ENCODE measurements at regions not wholly inside any gene's neighbourhood (a gene's known extent, or its start where the extent isn't known, plus 50 kb on each side); places are given as distances from the start of the nearest gene placed in this dataset.

- H3K9me3 Mint-ChIP-seq (ENCODE audit: unreplicated experiment), result no peaks in the 10 kb centered on the region
- no peak for TF ChIP-seq CTCF (IDR thresholded peaks at IDR 0.05; ENCODE audit: partially characterized antibody, unreplicated experiment)
- no peaks in the 10 kb centered on the region for H3K27me3 Mint-ChIP-seq (ENCODE audit: unreplicated experiment)
- no peak overlapping the region for H3K27ac Mint-ChIP-seq (ENCODE audit: unreplicated experiment)
- no peaks in the 10 kb centered on the region for H3K36me3 Mint-ChIP-seq (ENCODE audit: unreplicated experiment)
- H3K4me3 Mint-ChIP-seq (ENCODE audit: unreplicated experiment), result no peak overlapping the region
- no peaks in the 10 kb centered on the region for H3K4me1 Mint-ChIP-seq (ENCODE audit: low read depth, unreplicated experiment)
- no peak for DNase-seq
Observed at GRCh38 chr21:28833182-28833581, 159.5 kb downstream of the LTN1 start.

- no peaks in the 10 kb centered on the region for H3K27me3 Mint-ChIP-seq (ENCODE audit: unreplicated experiment)
- H3K4me3 Mint-ChIP-seq (ENCODE audit: unreplicated experiment), result no peak overlapping the region
- no peak for DNase-seq
- no peaks in the 10 kb centered on the region for H3K4me1 Mint-ChIP-seq (ENCODE audit: low read depth, unreplicated experiment)
- no peak for TF ChIP-seq CTCF (IDR thresholded peaks at IDR 0.05; ENCODE audit: partially characterized antibody, unreplicated experiment)
- H3K27ac Mint-ChIP-seq (ENCODE audit: unreplicated experiment), result no peak overlapping the region
- H3K36me3 Mint-ChIP-seq (ENCODE audit: unreplicated experiment), result no peaks in the 10 kb centered on the region
- no peaks in the 10 kb centered on the region for H3K9me3 Mint-ChIP-seq (ENCODE audit: unreplicated experiment)
Observed at GRCh38 chr21:28832715-28833061, 160.0 kb downstream of the LTN1 start.

GRCh38 chr21:28832013-28832714 is 160.5 kb downstream of the LTN1 start:
- Mint-ChIP-seq H3K4me3 (ENCODE audit: unreplicated experiment) (no peak overlapping the region), H3K27me3 (ENCODE audit: unreplicated experiment) (no peaks in the 10 kb centered on the region), H3K27ac (ENCODE audit: unreplicated experiment) (no peak overlapping the region), H3K36me3 (ENCODE audit: unreplicated experiment) (no peaks in the 10 kb centered on the region), H3K4me1 (ENCODE audit: low read depth, unreplicated experiment) (no peaks in the 10 kb centered on the region), H3K9me3 (ENCODE audit: unreplicated experiment) (no peaks in the 10 kb centered on the region)
- DNase-seq, result no peak
- no peak for TF ChIP-seq CTCF (IDR thresholded peaks at IDR 0.05; ENCODE audit: partially characterized antibody, unreplicated experiment)

GRCh38 chr21:28828981-28829380 is 163.7 kb downstream of the LTN1 start:
- H3K4me1 Mint-ChIP-seq (ENCODE audit: low read depth, unreplicated experiment), result no peaks in the 10 kb centered on the region
- H3K4me3 Mint-ChIP-seq (ENCODE audit: unreplicated experiment), result no peak overlapping the region
- no peaks in the 10 kb centered on the region for H3K36me3 Mint-ChIP-seq (ENCODE audit: unreplicated experiment)
- peaks cover 6% of the 10 kb centered on the region for H3K27me3 Mint-ChIP-seq (ENCODE audit: unreplicated experiment)
- H3K27ac Mint-ChIP-seq (ENCODE audit: unreplicated experiment), result no peak overlapping the region
- TF ChIP-seq CTCF (IDR thresholded peaks at IDR 0.05; ENCODE audit: partially characterized antibody, unreplicated experiment), result no peak
- no peaks in the 10 kb centered on the region for H3K9me3 Mint-ChIP-seq (ENCODE audit: unreplicated experiment)
- no peak for DNase-seq

GRCh38 chr21:28828021-28828420 is 164.7 kb downstream of the LTN1 start:
- no peak overlapping the region for H3K27ac Mint-ChIP-seq (ENCODE audit: unreplicated experiment)
- DNase-seq, result no peak
- H3K36me3 Mint-ChIP-seq (ENCODE audit: unreplicated experiment), result no peaks in the 10 kb centered on the region
- no peaks in the 10 kb centered on the region for H3K4me1 Mint-ChIP-seq (ENCODE audit: low read depth, unreplicated experiment)
- H3K27me3 Mint-ChIP-seq (ENCODE audit: unreplicated experiment), result peaks cover 6% of the 10 kb centered on the region
- H3K9me3 Mint-ChIP-seq (ENCODE audit: unreplicated experiment), result no peaks in the 10 kb centered on the region
- TF ChIP-seq CTCF (IDR thresholded peaks at IDR 0.05; ENCODE audit: partially characterized antibody, unreplicated experiment), result no peak
- H3K4me3 Mint-ChIP-seq (ENCODE audit: unreplicated experiment), result no peak overlapping the region
